Mesendoderm (in vitro differentiated cells): ENCODE measurements at regions not wholly inside any gene's neighbourhood (a gene's known extent, or its start where the extent isn't known, plus 50 kb on each side); places are given as distances from the start of the nearest gene placed in this dataset.
A peak's percentile ranks its signal among the peaks of the same experiment; 100 is the strongest.

Experiments used
- DNase-seq: peaks from one replicate; pipeline ENCODE4 v3.0.0; 2013
- H2AK5ac ChIP-seq: 2 replicates; pipeline ENCODE4 v1.6.1; 2013; ENCODE audit warnings: low read length, inconsistent platforms
- H2BK120ac ChIP-seq: 2 replicates; pipeline ENCODE4 v1.6.1; 2013; ENCODE audit warnings: low read depth, mild to moderate bottlenecking, low read length, moderate library complexity, mixed read lengths
- H2BK15ac ChIP-seq: replicated peaks from 2 replicates; pipeline ENCODE4 v1.6.1; 2013; ENCODE audit warnings: low read depth, mild to moderate bottlenecking, moderate library complexity
- H2BK5ac ChIP-seq: 2 replicates; pipeline ENCODE4 v1.6.1; 2013; ENCODE audit warnings: low read length, inconsistent platforms
- H3K18ac ChIP-seq: 2 replicates; pipeline ENCODE4 v1.6.1; 2013; ENCODE audit warnings: mild to moderate bottlenecking, low read length, mixed read lengths
- H3K23ac ChIP-seq: one replicate; pipeline ENCODE4 v1.6.1; 2013; ENCODE audit warnings: low read length
- H3K27ac ChIP-seq: 2 replicates; pipeline ENCODE4 v1.5.1; 2013; ENCODE audit warnings: low read depth, mild to moderate bottlenecking, inconsistent platforms, low read length, moderate library complexity
- H3K27me3 ChIP-seq: 2 replicates; pipeline ENCODE4 v1.6.1; 2013; ENCODE audit warnings: low read length, control low read depth, mild to moderate bottlenecking, inconsistent platforms; ENCODE audit not compliant: insufficient read depth, poor library complexity
- H3K36me3 ChIP-seq: 2 replicates; pipeline ENCODE4 v1.6.1; 2013; ENCODE audit warnings: low read length, inconsistent platforms; ENCODE audit not compliant: control insufficient read depth, insufficient read depth
- H3K4ac ChIP-seq: one replicate; pipeline ENCODE4 v1.6.1; 2013; ENCODE audit warnings: low read depth, mild to moderate bottlenecking, low read length, moderate library complexity
- H3K4me1 ChIP-seq: 2 replicates; pipeline ENCODE4 v1.6.1; 2013; ENCODE audit warnings: low read depth, low read length, inconsistent platforms; ENCODE audit not compliant: control insufficient read depth
- H3K4me2 ChIP-seq: 2 replicates; pipeline ENCODE4 v1.6.1; 2013; ENCODE audit warnings: low read length
- H3K4me3 ChIP-seq: 2 replicates; pipeline ENCODE4 v1.5.1; 2013; ENCODE audit warnings: mild to moderate bottlenecking, low read length
- H3K56ac ChIP-seq: one replicate; pipeline ENCODE4 v1.6.1; 2013; ENCODE audit warnings: low read length
- H3K79me1 ChIP-seq: 2 replicates; pipeline ENCODE4 v1.6.1; 2013; ENCODE audit warnings: low read length, inconsistent platforms
- H3K79me2 ChIP-seq: 2 replicates; pipeline ENCODE4 v1.6.1; 2013; ENCODE audit warnings: mild to moderate bottlenecking, low read length; ENCODE audit not compliant: control insufficient read depth, insufficient read depth
- H3K9ac ChIP-seq: 2 replicates; pipeline ENCODE4 v1.6.1; 2013; ENCODE audit warnings: low read length, inconsistent platforms
- H4K5ac ChIP-seq: one replicate; pipeline ENCODE4 v1.6.1; 2013; ENCODE audit warnings: low read length
- H4K8ac ChIP-seq: one replicate; pipeline ENCODE4 v1.6.1; 2013; ENCODE audit warnings: low read depth, mild to moderate bottlenecking, control low read depth, low read length, moderate library complexity
- WGBS: extraction: QIAGEN DNeasy Blood & Tissue Kit; methylation state at CpG from one replicate; pipeline ENCODE4 v1.1.7; 2013; ENCODE audit warnings: low lambda C conversion rate, missing lambda C conversion rate; ENCODE audit not compliant: insufficient coverage; ENCODE audit errors: extremely low coverage; 5-methylcytosine and 5-hydroxymethylcytosine counted together

DNA sequence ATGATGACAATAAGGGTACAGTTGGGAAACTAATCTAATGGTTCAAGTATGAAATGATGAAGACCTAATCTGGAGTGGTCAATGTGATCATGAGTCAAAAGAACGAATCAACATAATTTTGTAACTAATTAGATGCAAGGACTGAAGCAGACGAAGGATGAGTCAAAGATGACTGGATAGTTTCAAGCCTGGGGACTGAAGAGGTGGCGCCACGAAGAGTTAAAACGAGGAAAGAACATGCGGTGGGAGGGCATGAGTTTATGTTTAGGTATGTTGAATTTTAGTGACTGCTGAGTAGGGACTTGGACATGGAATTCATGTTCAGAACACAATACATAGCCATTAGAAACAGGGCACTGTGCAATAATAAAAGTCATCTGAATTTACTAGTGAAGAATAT, 221.5 kb upstream of the FAM241A start:
- no peak overlapping the region for H3K27ac ChIP-seq
- H3K4me1 ChIP-seq = no peaks in the 10 kb centered on the region
- H3K18ac ChIP-seq = no peak overlapping the region
- no peaks in the 10 kb centered on the region for H3K79me1 ChIP-seq
- H3K9ac ChIP-seq = no peak overlapping the region
- no peak overlapping the region for H2BK120ac ChIP-seq
- no peak overlapping the region for H3K23ac ChIP-seq
- H3K4ac ChIP-seq = no peak overlapping the region
- H4K8ac ChIP-seq = no peak overlapping the region
- no peak overlapping the region for H2BK15ac ChIP-seq
- no peaks in the 10 kb centered on the region for H3K79me2 ChIP-seq
- no peak overlapping the region for H2BK5ac ChIP-seq
- no peak overlapping the region for H3K4me3 ChIP-seq
- no peak overlapping the region for H2AK5ac ChIP-seq
- no peak overlapping the region for H3K56ac ChIP-seq
- H4K5ac ChIP-seq = no peak overlapping the region
- H3K36me3 ChIP-seq = no peaks in the 10 kb centered on the region
- no peaks in the 10 kb centered on the region for H3K27me3 ChIP-seq
- DNase-seq = no peak
- H3K4me2 ChIP-seq = no peak overlapping the region
- no CpG with 5 or more reads among the region's 6 CpGs for WGBS

- no peak overlapping the region for H3K18ac ChIP-seq
- H3K4me3 ChIP-seq = no peak overlapping the region
- no peaks in the 10 kb centered on the region for H3K79me1 ChIP-seq
- no peaks in the 10 kb centered on the region for H3K4me1 ChIP-seq
- no peak overlapping the region for H2BK120ac ChIP-seq
- H3K27ac ChIP-seq = no peak overlapping the region
- WGBS = no CpG with 5 or more reads among the region's 1 CpG
- no peak overlapping the region for H3K4me2 ChIP-seq
- no peaks in the 10 kb centered on the region for H3K79me2 ChIP-seq
- no peak overlapping the region for H2BK5ac ChIP-seq
- no peak overlapping the region for H2AK5ac ChIP-seq
- no peak overlapping the region for H4K8ac ChIP-seq
- no peak overlapping the region for H3K9ac ChIP-seq
- H3K4ac ChIP-seq = no peak overlapping the region
- no peaks in the 10 kb centered on the region for H3K27me3 ChIP-seq
- H4K5ac ChIP-seq = no peak overlapping the region
- no peaks in the 10 kb centered on the region for H3K36me3 ChIP-seq
- no peak overlapping the region for H3K56ac ChIP-seq
- no peak for DNase-seq
- no peak overlapping the region for H3K23ac ChIP-seq
- H2BK15ac ChIP-seq = no peak overlapping the region
Measured at GRCh38 chr4:111924696-111925095, 220.6 kb upstream of the FAM241A start.

- no peak overlapping the region for H3K27ac ChIP-seq
- no peak overlapping the region for H3K4ac ChIP-seq
- H3K56ac ChIP-seq = no peak overlapping the region
- no peak overlapping the region for H3K23ac ChIP-seq
- no peak overlapping the region for H2BK15ac ChIP-seq
- H3K18ac ChIP-seq = no peak overlapping the region
- no peaks in the 10 kb centered on the region for H3K36me3 ChIP-seq
- H3K4me3 ChIP-seq = no peak overlapping the region
- no peak overlapping the region for H2BK120ac ChIP-seq
- no peak overlapping the region for H3K9ac ChIP-seq
- no peaks in the 10 kb centered on the region for H3K27me3 ChIP-seq
- WGBS = no CpG with 5 or more reads among the region's 2 CpGs
- no peaks in the 10 kb centered on the region for H3K79me1 ChIP-seq
- H2BK5ac ChIP-seq = no peak overlapping the region
- H4K5ac ChIP-seq = no peak overlapping the region
- H3K4me1 ChIP-seq = no peaks in the 10 kb centered on the region
- H4K8ac ChIP-seq = no peak overlapping the region
- DNase-seq = no peak
- H3K4me2 ChIP-seq = no peak overlapping the region
- H3K79me2 ChIP-seq = no peaks in the 10 kb centered on the region
- no peak overlapping the region for H2AK5ac ChIP-seq
Measured at GRCh38 chr4:111930659-111931058, 214.6 kb upstream of the FAM241A start.

DNA sequence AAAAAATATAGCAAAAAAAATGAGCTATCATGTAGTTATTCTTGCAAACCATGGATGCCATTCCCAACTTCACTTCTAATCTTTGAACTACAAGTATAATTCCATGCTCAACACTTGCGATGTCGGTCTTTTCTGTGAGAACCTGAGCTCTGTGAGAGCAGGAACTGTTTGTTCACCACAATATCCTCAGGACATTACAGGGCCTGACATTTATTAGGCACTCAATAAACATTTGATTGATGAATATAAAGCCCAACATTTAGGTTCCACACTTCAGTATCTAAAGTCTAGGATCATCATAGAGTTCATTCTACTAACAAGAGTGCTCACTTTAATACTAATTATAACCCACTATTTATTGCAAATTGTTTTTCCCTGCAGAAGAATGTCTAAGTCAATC, 211.6 kb upstream of the FAM241A start:
- Histone ChIP-seq H4K5ac (no peak overlapping the region), H3K79me1 (no peaks in the 10 kb centered on the region), H3K56ac (peak overlapping the region; percentile 30), H3K9ac (no peak overlapping the region), H3K27ac (no peak overlapping the region), H2BK15ac (no peak overlapping the region), H2BK120ac (no peak overlapping the region), H3K4me2 (no peak overlapping the region), H3K4me3 (no peak overlapping the region), H3K36me3 (no peaks in the 10 kb centered on the region), H3K18ac (no peak overlapping the region), H2BK5ac (no peak overlapping the region), H3K4ac (no peak overlapping the region), H3K27me3 (no peaks in the 10 kb centered on the region), H3K79me2 (no peaks in the 10 kb centered on the region), H3K4me1 (no peaks in the 10 kb centered on the region), H4K8ac (no peak overlapping the region), H2AK5ac (no peak overlapping the region), H3K23ac (no peak overlapping the region)
- no peak for DNase-seq
- WGBS = no CpG with 5 or more reads among the region's 2 CpGs

DNA sequence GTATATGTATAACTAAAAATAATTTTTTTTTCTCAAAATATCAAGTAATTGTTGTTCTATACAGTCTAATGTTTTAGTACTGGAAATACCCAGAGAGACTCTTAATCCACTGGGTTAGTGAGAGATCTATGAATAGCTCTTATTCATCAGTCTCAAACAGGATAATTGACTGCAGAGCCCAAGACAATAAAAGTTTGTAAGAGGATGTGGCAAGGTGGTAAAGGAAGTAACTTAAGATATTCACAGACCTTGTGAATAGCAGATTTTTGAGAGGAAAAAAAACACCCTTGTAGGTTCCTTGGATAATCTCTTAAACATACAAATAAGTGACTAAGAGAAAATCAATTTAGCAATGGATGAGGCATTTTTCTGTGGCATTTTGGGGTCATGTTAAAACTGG, 210.9 kb upstream of the FAM241A start:
- Histone ChIP-seq H3K18ac (no peak overlapping the region), H3K4me2 (no peak overlapping the region), H3K23ac (no peak overlapping the region), H2BK5ac (no peak overlapping the region), H3K27me3 (no peaks in the 10 kb centered on the region), H4K8ac (no peak overlapping the region), H4K5ac (no peak overlapping the region), H3K56ac (no peak overlapping the region), H3K9ac (no peak overlapping the region), H2BK120ac (no peak overlapping the region), H3K4me3 (no peak overlapping the region), H3K79me1 (no peaks in the 10 kb centered on the region), H3K36me3 (no peaks in the 10 kb centered on the region), H3K4ac (no peak overlapping the region), H3K27ac (no peak overlapping the region), H2AK5ac (no peak overlapping the region), H2BK15ac (no peak overlapping the region), H3K4me1 (no peaks in the 10 kb centered on the region), H3K79me2 (no peaks in the 10 kb centered on the region)
- DNase-seq = no peak

DNA sequence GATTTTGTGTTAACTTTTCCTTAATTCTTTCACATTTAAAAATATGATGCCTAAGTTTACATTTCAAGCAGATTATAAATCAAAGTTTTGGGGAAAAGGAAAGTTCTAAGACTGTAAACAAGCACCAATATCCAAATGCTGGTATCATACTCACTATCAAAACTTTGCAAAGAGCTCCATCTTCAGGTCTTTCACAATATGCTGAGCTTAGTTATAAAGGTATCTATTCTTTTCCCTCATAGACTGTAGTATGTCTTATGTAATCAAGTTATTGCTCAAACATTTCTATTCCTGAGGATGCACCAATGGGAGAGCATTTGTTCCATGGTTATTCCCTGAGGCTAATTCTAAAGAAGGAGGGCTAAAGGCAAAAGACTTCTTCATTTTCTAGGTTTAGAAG, 207.9 kb upstream of the FAM241A start:
- Histone ChIP-seq H2BK15ac (no peak overlapping the region), H3K27ac (no peak overlapping the region), H4K5ac (no peak overlapping the region), H3K9ac (no peak overlapping the region), H3K4me3 (no peak overlapping the region), H3K56ac (no peak overlapping the region), H3K4ac (no peak overlapping the region), H3K23ac (no peak overlapping the region), H3K36me3 (no peaks in the 10 kb centered on the region), H3K27me3 (no peaks in the 10 kb centered on the region), H3K79me1 (no peaks in the 10 kb centered on the region), H3K4me2 (no peak overlapping the region), H2AK5ac (no peak overlapping the region), H3K18ac (no peak overlapping the region), H2BK5ac (no peak overlapping the region), H3K4me1 (no peaks in the 10 kb centered on the region), H4K8ac (no peak overlapping the region), H2BK120ac (no peak overlapping the region), H3K79me2 (no peaks in the 10 kb centered on the region)
- peak; percentile 61 for DNase-seq
